ENCODE measurements at regions not wholly inside any gene's neighbourhood (a gene's known extent, or its start where the extent isn't known, plus 50 kb on each side); places are given as distances from the start of the nearest gene placed in this dataset.

DNA sequence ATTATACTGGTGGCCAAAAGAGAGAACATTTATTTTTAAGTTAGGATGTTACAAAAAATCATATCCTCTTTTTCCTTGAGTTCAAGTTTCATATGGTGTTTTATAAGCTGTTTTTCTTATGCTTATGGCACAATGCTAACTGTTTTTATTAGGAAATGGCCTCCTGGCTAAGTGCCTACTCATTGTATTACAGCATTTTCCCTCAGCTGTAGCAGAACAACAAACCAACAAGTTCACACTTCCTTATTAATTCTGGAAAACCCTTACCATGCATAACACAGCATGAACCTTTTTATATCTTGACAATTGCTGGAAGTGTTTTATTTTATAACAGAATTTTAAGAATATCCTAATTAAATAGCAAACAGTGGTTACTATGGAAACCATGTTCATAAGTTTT lies 165.8 kb downstream of the GASK1B start:
- no peak for DNase-seq

DNA sequence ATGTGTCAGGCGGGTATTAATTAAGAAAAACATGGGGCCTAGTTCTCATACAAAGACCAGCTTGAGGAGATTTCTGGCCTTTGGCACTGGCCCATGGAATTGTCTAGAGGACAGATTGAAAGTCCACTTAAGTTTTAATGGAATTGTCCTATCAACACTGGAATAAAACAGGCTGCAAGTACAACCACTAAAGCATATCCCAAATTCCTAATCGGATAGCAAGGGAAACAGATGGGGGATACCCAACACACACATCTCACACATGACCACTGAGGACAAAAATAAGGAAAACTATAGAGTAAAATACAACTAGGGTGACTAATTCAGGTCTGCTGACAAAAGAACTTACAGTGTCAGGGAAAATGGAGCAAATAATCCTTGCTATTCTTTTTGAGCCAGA lies 167.8 kb downstream of the GASK1B start:
- no peak for DNase-seq

DNA sequence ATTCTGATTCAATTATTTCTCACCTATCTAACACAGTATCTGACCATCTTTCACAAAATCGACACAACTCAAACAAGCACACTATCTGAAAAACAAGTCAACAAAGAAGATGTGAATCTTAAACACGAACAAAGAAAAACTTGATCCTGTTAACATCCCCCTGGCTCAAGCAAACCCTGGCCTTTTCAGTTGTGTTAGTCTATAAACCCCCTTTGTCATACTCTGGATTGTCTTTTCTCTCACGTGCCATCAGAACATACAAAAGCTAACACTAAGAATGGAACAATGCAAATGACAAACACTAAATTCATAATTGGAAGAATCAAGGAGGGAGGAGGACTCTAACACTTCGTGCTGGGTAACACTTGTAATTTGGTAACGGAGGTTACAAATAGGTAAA lies 168.7 kb downstream of the GASK1B start:
- no peak for DNase-seq

DNA sequence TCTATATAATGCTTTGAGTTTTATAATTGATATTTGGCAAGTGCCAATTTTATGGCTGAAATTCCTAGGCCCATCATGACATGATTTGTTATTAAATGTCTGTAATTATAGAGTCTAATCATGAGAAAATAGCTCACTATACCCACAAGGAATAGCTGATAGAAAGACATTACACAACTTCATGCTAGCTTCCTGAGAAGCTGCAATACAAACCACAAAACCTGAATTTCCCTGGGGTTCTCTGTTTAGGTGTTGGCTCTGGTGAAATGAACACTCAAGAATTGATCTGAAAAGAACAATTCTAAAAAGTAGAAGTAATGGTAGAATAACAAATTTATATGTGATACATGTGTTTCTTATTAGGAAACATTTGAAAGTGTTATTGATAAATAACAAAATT lies 169.6 kb downstream of the GASK1B start:
- DNase-seq, result no peak

DNA sequence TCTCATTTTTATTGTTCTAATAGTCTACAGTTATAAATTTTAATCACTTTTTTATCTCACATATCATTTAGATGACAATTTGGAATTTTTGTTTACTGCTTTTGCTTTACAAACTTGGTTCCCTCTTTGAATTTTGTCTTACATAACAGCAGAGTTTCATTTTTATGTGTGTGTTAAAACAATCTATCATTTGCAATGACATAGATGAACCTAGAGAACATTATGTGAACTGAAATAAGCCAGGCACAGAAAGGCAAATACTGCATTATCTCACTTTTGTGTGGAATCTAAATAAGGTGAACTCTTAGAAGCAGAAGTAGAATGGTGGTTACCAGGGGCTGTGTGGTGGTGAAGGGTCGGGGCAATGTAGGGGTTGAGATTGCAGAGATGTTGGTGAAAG lies 170.7 kb downstream of the GASK1B start:
- no peak for DNase-seq

DNA sequence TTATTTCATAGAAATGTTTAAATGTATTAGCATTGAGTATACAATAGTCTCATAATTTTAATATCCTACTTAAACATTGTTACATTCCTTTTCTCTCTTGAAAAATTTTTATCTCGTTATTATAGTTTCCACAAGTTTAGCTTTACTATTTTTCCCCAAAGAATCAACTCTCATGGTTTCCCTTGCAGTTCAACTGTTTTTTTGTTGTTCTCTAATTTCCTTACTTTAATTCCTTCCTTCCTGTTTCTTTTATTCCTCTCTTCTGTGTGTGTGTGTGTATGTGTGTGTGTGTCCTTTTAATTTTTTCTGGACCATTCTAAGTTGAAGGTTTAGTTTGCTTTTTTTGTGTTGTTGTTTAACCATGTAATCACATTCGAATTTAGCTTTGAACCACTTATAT lies 171.1 kb downstream of the GASK1B start:
- DNase-seq, result no peak

DNA sequence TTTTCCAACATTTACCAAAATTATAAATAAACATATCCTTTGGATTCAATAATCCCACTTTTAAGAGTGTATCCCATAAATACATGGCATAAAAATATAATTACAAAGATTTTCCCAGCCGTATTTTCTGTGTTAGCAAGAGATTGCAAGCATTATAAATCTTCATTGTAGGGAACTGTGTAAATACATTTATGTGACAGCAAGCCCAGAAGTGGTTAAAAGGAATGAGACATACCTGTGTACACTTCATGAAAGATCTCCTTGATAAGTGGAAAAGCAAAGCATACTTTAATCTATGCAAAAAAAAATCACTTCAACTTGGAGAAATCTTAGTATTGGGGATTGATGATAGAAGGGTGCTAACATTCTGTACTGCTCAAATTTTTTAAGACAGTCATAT lies 173.1 kb downstream of the GASK1B start:
- DNase-seq, result no peak

DNA sequence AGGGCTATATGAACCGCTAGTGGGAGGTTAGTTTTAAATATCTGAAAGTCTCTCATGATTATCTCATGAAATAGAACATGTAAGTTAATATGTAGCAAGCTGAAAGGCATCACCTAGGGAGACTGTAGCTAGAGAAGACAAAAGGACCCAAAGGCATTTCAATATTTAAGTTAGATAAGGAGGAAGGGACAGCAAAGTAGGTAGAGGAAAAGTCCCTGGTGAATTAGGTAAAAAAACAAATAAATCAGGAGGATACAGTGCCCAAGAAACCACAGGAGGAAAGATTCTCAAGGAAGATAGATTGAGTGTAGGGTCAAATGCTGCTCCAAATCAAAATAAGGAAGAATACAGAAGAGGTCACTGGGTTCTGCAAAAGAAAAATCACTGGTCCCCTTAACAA lies 175.5 kb downstream of the GASK1B start:
- DNase-seq, result no peak

DNA sequence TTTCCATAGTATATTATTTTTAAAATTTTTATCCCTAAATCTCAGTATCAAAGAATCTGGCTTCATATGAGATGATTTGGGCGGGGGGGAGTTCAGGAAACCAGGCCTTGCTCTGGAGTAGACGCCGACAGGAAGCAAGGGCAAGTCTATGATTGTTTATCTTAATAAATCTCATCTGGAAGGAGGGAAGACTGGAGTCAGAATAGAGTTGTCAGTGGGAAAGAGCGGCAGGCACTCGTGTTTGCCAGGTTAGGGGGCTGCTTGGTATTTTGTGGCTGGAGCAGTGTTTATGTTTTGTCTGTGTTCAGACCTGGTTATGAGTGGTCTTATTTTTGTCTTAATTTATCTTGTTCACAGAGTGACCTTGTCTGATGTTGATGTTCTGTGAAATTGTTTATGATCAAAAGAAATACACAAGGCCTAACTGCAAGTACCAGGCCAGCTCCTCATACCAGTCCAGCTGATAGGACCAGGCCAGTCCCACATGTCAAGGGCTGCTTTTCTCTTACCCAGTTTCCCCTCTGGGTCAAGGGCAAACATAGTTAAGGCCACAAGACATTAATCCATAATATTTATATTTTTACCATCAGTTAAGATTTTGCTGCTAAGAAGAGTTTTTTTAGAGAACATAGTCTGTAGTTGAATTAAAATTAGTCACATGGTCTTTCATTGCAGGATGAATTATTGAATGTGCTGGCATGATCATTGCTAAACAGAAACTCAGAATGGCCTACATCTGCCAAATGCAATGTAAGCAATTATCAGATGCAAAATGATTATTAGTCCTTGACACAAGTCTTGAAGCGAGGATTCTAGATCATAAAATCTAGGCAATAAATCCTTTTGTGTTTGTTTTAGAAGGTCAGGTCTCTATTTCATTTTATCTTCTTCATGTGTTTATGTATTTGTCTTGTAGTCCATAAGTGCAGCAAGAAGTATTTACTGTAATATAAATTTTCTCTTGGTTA lies 176.5 kb downstream of the GASK1B start:
- no peak for DNase-seq

DNA sequence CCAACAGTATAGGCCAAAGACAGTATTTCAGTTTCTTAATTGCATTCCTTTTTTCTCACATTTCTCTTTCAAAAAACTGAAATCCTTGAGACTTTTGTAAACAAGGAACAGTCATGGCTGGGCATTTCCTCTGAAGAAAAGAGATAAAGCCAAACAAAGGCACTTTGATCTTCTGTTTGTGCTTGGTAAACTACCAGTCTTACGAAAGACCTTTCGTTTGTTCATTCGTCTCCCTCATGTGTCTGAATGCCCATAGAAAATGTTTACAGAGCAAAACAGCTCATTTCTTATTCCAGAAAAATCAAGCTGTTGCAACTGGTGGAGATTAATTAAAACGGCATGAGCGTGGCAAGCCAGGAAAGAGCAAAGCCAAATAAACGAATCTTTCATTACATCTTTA lies 178.0 kb downstream of the GASK1B start:
- no peak for DNase-seq

DNA sequence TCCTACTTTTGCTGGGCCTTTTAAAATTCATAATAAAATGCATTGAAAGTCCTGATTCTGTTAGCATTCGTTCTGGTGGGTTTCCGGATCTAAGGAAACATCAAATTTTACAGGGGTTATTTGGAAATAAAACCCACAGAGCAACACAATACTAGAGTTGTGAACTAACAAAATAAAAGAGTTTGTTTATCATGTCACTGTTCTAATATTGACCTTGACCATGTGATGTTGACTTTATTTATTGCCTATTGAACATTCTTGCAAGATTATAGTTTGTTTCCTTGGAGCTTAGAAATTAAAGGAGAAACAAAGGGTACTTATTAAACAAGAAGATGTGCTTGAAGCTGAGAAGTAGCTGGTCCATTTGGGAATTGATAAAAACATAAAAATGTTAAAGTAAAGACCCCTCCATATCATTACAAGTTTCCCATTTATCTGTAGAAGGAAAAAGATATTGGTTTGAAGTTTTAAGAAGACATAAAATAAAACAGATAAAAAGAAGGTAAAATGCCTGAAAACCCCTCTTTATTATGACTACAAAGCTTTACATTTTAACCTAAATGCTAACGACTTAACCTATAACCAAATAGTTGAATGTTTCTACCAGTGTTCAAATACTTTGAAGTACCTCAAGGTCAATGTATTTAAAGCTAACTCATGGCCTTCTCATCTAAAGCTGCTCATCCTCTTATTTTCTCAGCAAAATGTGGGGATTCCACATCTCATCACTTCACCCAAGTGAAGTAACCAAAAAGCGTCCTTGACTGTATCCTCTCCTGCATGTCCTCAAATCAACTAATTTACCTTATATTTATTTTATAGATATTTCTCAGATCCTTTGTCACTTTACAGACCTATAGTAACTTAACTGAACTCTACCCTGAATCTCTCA lies 179.6 kb downstream of the GASK1B start:
- DNase-seq, result no peak

DNA sequence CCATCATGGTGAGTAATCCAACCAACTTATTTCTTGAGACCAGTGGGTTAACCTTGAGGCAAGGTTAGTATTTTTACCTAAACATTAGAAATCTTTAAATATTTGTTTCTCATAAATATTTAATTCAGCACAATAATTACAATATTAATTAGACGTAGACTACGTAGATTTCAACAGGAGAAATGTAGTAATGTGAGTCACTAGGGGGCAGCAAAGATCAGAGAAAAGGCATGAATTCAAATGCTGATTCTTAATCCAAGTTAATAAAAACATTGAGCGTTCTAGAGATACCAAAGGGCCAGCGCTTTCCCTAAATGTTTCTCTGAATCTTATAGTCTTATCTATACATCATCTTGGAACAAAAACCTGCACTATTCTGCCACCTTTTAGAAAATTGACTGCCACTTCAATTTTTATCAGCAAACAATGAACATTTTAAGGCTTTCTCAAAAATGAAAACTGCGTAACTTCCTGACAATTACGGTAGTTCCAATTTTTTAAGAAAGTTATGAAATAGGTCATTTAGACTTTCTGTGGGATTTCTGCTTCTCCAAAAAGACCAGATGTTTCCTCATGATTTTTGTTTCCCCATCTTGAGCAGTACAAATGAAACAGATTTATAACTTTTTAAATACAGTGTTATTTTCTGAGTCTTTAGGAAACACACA lies 180.7 kb downstream of the GASK1B start:
- DNase-seq, result peak; percentile 21 to 76

DNA sequence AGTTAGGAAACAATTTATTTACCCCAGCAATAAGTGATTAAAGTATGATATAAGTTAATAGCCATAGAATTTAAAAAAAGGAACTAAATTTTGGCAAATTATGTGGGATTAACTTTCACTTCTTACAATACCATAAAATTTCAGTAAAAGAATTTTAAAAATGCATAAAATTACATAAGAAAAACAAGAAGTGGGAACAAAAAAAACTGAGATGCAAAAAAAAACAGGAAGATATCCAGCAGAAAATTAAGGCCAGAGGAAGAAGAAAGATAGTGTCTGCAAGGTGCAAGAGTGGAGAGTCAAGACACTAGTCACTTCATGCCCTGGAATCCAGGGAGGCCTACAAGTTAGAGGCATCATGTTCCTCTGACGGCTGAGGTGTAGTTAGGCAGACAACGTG lies 184.2 kb downstream of the GASK1B start:
- DNase-seq, result no peak

DNA sequence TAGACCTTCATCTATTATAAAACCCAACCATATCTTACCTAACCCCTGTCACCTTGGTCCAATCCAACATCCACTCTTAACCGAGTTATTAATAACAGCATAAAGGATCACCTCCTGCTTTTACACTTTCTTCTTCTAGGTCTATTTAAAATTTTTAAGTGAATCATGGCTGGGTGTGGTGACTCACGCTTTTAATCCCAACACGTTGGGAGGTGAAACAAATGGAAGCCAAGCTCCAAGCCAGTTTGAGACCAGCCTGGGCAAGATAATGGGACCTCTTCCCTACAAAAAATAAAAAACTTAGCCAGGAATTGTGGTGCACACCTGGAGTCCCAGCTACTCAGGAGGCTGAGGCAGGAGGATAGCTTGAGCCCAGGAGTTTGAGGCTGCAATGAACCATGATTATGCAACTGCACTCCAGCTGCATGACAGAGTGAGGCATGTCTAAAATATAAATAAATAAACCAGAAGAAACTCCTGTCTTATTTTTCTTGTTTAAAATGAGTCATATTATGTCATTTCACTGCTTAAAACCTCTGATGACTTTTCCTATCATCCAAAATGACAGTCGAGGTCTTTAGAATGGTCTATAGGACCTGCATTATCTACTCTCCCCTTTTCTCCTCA lies 188.4 kb downstream of the GASK1B start:
- no peak for DNase-seq

DNA sequence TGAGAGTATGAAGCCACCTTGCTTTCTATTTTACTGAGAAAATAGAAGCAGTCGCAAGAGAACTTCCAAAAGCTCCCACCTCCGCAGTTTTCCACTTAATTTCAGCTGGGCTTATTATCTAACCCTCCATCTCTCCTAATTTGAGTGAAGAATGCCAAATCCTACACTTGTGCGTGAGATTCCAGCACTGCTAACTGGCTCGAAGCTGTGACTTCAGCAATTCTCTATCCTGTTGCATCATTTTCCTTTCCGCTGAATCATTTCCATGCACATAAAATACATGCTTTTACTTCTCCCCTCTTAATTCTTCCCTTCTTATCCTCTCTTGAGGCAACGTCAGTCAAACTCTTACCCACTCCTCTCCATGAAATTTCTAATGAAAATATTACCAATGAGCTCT lies 189.5 kb downstream of the GASK1B start:
- DNase-seq, result no peak

DNA sequence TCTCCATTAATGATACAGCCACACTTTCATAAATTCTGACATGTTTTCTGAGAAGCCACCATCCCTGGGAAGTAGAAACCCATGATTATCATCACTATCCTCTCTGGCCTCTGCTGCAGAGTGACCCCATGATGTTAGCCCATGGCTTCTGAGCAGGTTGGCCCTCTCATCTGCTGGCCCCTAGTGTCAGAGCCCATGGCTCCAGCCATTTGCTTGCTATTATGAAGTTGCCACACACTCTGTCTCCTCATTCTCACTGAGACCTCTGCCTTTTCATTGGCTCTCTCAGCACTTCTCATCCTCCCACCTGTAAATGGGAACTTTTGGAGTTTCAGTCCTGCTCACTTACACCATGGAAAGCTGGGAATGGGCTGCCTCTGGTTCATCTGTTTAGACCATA lies 192.7 kb downstream of the GASK1B start:
- DNase-seq, result no peak

DNA sequence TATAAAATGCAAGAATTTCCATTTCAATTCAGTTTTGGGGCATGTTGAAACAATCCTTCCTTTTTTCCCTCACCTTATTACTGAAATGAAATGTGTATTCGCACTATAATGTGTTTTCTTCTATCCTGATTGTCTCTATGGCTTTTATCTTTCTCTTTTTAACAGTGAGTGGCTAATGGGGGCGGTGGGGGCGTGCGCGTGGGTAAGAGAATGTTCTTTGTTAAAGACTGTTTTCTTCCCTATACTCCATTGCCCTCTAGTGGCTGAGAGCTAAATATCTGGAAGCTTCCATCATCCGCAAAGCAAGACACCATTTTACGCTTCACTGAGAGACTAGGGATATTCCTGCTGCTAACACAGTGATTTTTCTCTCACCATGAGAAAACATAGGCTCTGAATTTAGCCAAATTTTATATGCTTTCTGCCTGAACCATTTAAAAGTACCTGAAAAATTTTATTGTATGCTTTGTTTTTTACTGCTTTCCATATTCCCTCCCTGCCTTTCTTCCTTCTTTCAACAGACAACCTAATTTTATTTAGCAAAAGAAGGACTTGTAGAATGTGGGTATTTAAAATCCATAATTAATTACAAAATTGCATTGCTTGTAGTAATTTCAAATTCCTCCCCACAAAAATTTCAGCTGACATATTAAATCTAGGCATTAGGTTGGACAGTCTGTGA lies 194.0 kb downstream of the GASK1B start:
- peak; percentile 62 to 87 for DNase-seq

DNA sequence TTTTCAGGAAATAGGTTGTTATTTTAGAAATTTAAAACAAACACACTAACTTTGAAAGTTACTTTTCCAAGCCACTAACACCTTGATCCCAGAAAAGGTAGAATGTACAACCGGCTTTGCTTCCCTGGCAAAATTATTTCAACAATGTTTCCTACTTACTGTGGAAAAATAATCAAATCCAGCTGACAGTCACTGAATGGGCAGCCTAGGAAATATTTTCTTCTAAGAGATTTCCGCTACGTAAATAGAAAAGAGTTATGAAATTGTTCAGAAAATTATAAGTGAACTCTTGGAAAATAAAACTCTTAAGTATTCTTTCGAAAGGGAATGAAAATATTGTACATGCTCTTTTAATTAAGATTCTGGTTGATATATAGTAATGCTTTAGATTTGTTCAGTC lies 195.7 kb downstream of the GASK1B start:
- no peak for DNase-seq

DNA sequence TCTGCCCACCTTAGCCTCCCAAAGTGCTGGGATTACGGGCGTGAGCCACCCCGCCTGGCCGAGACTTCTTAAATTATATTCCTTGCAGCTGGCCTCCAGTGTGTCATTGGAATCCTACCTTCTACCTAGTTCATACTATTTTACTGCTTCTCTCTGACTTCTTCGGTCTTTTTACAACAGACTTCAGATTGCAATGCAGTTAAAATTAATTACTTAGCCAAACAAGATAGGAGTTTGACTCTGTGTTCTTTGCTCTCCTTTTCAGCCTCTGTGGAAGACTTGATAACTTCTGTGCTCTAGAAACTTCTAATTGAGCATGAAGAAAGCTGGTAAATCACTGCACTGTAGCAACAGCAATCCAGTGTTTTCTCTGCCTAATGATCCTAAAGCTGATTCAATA lies 199.5 kb downstream of the GASK1B start:
- no peak for DNase-seq

DNA sequence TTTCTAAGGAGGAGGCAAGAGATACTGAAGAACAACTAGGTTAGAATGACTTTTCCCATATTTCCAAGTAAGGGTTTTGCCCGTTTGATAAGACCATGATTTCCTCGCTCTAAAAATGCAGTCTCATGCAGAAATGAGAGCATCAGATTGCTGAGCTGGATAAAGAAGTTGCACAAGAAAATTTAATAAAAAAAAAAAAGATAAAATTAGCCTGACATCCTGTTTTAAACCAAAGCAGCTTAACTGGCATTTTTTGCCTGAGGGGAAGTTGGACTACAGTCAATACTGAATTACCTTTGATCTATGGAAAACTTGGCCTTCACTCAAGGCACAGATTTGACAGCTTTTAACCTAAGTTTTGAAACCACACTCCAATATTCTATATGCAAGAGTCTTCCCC lies 208.4 kb downstream of the GASK1B start:
- DNase-seq, result no peak

DNA sequence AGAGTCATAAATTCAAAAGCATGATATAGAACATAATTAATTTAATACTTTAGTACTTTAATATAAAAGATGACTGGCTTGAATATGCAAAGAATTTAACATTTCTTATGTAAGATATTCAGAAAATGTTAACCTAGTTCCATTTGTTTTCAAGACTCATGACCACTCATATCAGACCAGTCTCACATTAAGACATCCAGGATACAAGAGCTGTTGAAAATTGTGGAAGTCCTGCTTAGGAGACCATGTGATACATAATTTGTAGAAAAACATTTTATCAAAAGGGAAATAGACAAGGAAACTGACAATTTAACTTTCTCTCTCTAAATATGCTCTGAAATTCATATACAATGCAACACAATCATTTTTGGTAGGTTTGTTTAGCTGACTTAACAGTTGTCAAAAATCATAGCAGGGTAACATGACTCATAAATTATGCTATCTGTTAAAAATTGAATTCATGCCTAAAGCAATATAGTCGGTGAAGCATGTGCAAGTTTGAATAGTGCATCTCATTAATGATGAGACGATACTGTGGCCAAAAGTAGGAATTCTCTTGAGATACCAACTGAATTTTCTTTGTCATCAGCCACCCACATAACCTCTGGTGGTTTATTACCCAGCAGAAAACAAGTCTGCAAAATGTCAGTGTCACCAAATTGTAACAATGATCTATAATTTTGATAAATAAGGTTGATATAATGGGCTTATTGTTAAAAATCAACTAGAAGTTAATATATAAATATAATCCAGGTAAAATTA lies 211.4 kb downstream of the GASK1B start:
- peak in 1 of 2 experiments; percentile 7 for DNase-seq

DNA sequence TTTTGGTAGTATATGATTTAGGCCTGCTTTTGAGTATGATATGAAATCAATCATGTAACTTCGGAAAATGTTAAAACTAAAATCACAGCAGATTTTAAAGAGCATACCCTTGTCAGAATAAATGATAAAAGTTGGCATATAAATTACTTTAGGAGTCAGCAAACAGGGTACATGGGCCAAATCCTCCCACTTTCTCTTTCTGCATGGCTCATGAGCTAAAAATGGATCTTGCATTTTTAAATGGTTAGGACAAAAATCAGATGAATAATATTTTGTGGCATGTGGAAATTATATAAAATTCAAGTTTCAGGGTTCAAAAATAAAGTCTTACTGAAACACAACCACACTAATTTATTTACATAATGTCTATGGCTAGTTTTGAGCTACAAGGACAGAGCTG lies 214.9 kb downstream of the GASK1B start:
- DNase-seq, result no peak

All from NCI-H526 (cell line).